ENCODE measurements at regions not wholly inside any gene's neighbourhood (a gene's known extent, or its start where the extent isn't known, plus 50 kb on each side); places are given as distances from the start of the nearest gene placed in this dataset.

GRCh38 chrX:137423241-137423640 is 142.7 kb upstream of the ZIC3 start:
- H3K9ac ChIP-seq (ENCODE audit: low read length) = no peak overlapping the region
- H3K4me3 ChIP-seq (ENCODE audit: low read depth, low read length) = no peak overlapping the region
- H3K27ac ChIP-seq (ENCODE audit: low read depth, low read length) = no peak overlapping the region
- H2BK120ac ChIP-seq (ENCODE audit: insufficient read depth, low read length, poor library complexity) = no peak overlapping the region
- H3K23ac ChIP-seq (ENCODE audit: low read length) = no peak overlapping the region
- H2BK12ac ChIP-seq (ENCODE audit: low read length) = no peak overlapping the region
- DNase-seq = no peak
- H3K9me3 ChIP-seq (ENCODE audit: insufficient read depth, low read depth, low read length) = no peaks in the 10 kb centered on the region
- H3K18ac ChIP-seq (ENCODE audit: low read length) = no peak overlapping the region
- peaks cover 0 to 11% of the 10 kb centered on the region in 2 experiments for H3K4me1 ChIP-seq (ENCODE audit: control insufficient read depth in 1 of 2, insufficient read depth in 2 of 2, low read length in 2 of 2)
- no peaks in the 10 kb centered on the region for H3K79me2 ChIP-seq (ENCODE audit: control insufficient read depth, insufficient read depth, low read length, poor library complexity)
- H3K27me3 ChIP-seq (ENCODE audit: insufficient read depth, low read length) = peaks cover 15% of the 10 kb centered on the region
- no peak overlapping the region for H4K8ac ChIP-seq (ENCODE audit: low read depth, low read length)
- no peak overlapping the region for H2BK5ac ChIP-seq (ENCODE audit: low read depth, low read length, poor library complexity)
- H2AK5ac ChIP-seq (ENCODE audit: low read length) = no peak overlapping the region
- 100% methylated on average over 1 of the region's 3 CpGs for WGBS (ENCODE audit: extremely low coverage, insufficient coverage, insufficient read length)
- no peaks in the 10 kb centered on the region for H3K36me3 ChIP-seq (ENCODE audit: control insufficient read depth in 1 of 2, insufficient read depth in 2 of 2, low read length in 2 of 2)
- no peak overlapping the region for H3K4ac ChIP-seq (ENCODE audit: low read depth, low read length)
- H4K91ac ChIP-seq (ENCODE audit: low read depth, low read length) = no peak overlapping the region
- no peak overlapping the region for H3K4me2 ChIP-seq (ENCODE audit: low read length)
- no peak overlapping the region for H4K12ac ChIP-seq (ENCODE audit: low read depth, low read length)
- H2AFZ ChIP-seq (ENCODE audit: insufficient read depth, low read length, poor library complexity) = no peak overlapping the region
- no peaks in the 10 kb centered on the region for H3K79me1 ChIP-seq (ENCODE audit: low read length)
- H3K14ac ChIP-seq (ENCODE audit: low read length) = no peak overlapping the region

- H3K14ac ChIP-seq (ENCODE audit: low read length) = no peak overlapping the region
Measured at GRCh38 chrX:137418086-137418485, 147.8 kb upstream of the ZIC3 start.

GRCh38 chrX:137413190-137413589 is 152.7 kb upstream of the ZIC3 start:
- Histone ChIP-seq H2BK12ac (ENCODE audit: low read length) (no peak overlapping the region), H2AFZ (ENCODE audit: insufficient read depth, low read length, poor library complexity) (no peak overlapping the region), H2BK120ac (ENCODE audit: insufficient read depth, low read length, poor library complexity) (no peak overlapping the region), H3K79me1 (ENCODE audit: low read length) (no peaks in the 10 kb centered on the region), H3K27ac (ENCODE audit: low read depth, low read length) (no peak overlapping the region), H3K27me3 (ENCODE audit: insufficient read depth, low read length) (no peaks in the 10 kb centered on the region), H4K12ac (ENCODE audit: low read depth, low read length) (no peak overlapping the region), H4K8ac (ENCODE audit: low read depth, low read length) (no peak overlapping the region), H3K79me2 (ENCODE audit: control insufficient read depth, insufficient read depth, low read length, poor library complexity) (no peaks in the 10 kb centered on the region), H3K18ac (ENCODE audit: low read length) (no peak overlapping the region), H3K14ac (ENCODE audit: low read length) (no peak overlapping the region), H2BK5ac (ENCODE audit: low read depth, low read length, poor library complexity) (no peak overlapping the region), H3K4me3 (ENCODE audit: low read depth, low read length) (no peak overlapping the region), H3K36me3 (ENCODE audit: control insufficient read depth in 1 of 2, insufficient read depth in 2 of 2, low read length in 2 of 2) (no peaks in the 10 kb centered on the region), H3K4me1 (ENCODE audit: control insufficient read depth in 1 of 2, insufficient read depth in 2 of 2, low read length in 2 of 2) (no peaks in the 10 kb centered on the region), H3K9me3 (ENCODE audit: insufficient read depth, low read depth, low read length) (no peaks in the 10 kb centered on the region), H3K4me2 (ENCODE audit: low read length) (no peak overlapping the region), H3K23ac (ENCODE audit: low read length) (no peak overlapping the region), H3K9ac (ENCODE audit: low read length) (no peak overlapping the region), H3K4ac (ENCODE audit: low read depth, low read length) (no peak overlapping the region), H2AK5ac (ENCODE audit: low read length) (no peak overlapping the region), H4K91ac (ENCODE audit: low read depth, low read length) (no peak overlapping the region)
- no peak for DNase-seq
- no CpG with 5 or more reads among the region's 3 CpGs for WGBS (ENCODE audit: extremely low coverage, insufficient coverage, insufficient read length)

More at GRCh38 chrX:137418086-137418485, 147.8 kb upstream of the ZIC3 start:
- Histone ChIP-seq H2BK5ac (ENCODE audit: low read depth, low read length, poor library complexity) (no peak overlapping the region), H3K36me3 (ENCODE audit: control insufficient read depth in 1 of 2, insufficient read depth in 2 of 2, low read length in 2 of 2) (no peaks in the 10 kb centered on the region), H3K4ac (ENCODE audit: low read depth, low read length) (no peak overlapping the region), H2BK12ac (ENCODE audit: low read length) (no peak overlapping the region), H2AFZ (ENCODE audit: insufficient read depth, low read length, poor library complexity) (no peak overlapping the region), H3K9ac (ENCODE audit: low read length) (no peak overlapping the region), H4K91ac (ENCODE audit: low read depth, low read length) (no peak overlapping the region), H3K4me3 (ENCODE audit: low read depth, low read length) (no peak overlapping the region), H3K4me1 (ENCODE audit: control insufficient read depth in 1 of 2, insufficient read depth in 2 of 2, low read length in 2 of 2) (no peaks in the 10 kb centered on the region), H3K27ac (ENCODE audit: low read depth, low read length) (no peak overlapping the region), H3K27me3 (ENCODE audit: insufficient read depth, low read length) (no peaks in the 10 kb centered on the region), H4K12ac (ENCODE audit: low read depth, low read length) (no peak overlapping the region), H2AK5ac (ENCODE audit: low read length) (no peak overlapping the region), H2BK120ac (ENCODE audit: insufficient read depth, low read length, poor library complexity) (no peak overlapping the region), H3K4me2 (ENCODE audit: low read length) (no peak overlapping the region), H3K9me3 (ENCODE audit: insufficient read depth, low read depth, low read length) (no peaks in the 10 kb centered on the region), H3K79me1 (ENCODE audit: low read length) (no peaks in the 10 kb centered on the region), H3K79me2 (ENCODE audit: control insufficient read depth, insufficient read depth, low read length, poor library complexity) (no peaks in the 10 kb centered on the region), H3K23ac (ENCODE audit: low read length) (no peak overlapping the region), H4K8ac (ENCODE audit: low read depth, low read length) (no peak overlapping the region), H3K18ac (ENCODE audit: low read length) (no peak overlapping the region)
- WGBS (ENCODE audit: extremely low coverage, insufficient coverage, insufficient read length) = no CpG with 5 or more reads among the region's 2 CpGs
- no peak for DNase-seq

- Histone ChIP-seq H3K9ac (ENCODE audit: low read length) (no peak overlapping the region), H4K8ac (ENCODE audit: low read depth, low read length) (no peak overlapping the region), H2BK5ac (ENCODE audit: low read depth, low read length, poor library complexity) (no peak overlapping the region), H3K4me2 (ENCODE audit: low read length) (no peak overlapping the region), H3K79me2 (ENCODE audit: control insufficient read depth, insufficient read depth, low read length, poor library complexity) (no peaks in the 10 kb centered on the region), H3K27ac (ENCODE audit: low read depth, low read length) (no peak overlapping the region), H3K27me3 (ENCODE audit: insufficient read depth, low read length) (no peaks in the 10 kb centered on the region), H4K12ac (ENCODE audit: low read depth, low read length) (no peak overlapping the region), H4K91ac (ENCODE audit: low read depth, low read length) (no peak overlapping the region), H2AFZ (ENCODE audit: insufficient read depth, low read length, poor library complexity) (no peak overlapping the region), H3K4ac (ENCODE audit: low read depth, low read length) (no peak overlapping the region), H3K9me3 (ENCODE audit: insufficient read depth, low read depth, low read length) (no peaks in the 10 kb centered on the region), H3K4me3 (ENCODE audit: low read depth, low read length) (no peak overlapping the region), H3K14ac (ENCODE audit: low read length) (no peak overlapping the region), H3K79me1 (ENCODE audit: low read length) (no peaks in the 10 kb centered on the region), H2BK12ac (ENCODE audit: low read length) (no peak overlapping the region), H3K18ac (ENCODE audit: low read length) (no peak overlapping the region), H3K23ac (ENCODE audit: low read length) (no peak overlapping the region), H2BK120ac (ENCODE audit: insufficient read depth, low read length, poor library complexity) (no peak overlapping the region), H2AK5ac (ENCODE audit: low read length) (no peak overlapping the region), H3K36me3 (ENCODE audit: control insufficient read depth in 1 of 2, insufficient read depth in 2 of 2, low read length in 2 of 2) (no peaks in the 10 kb centered on the region), H3K4me1 (ENCODE audit: control insufficient read depth in 1 of 2, insufficient read depth in 2 of 2, low read length in 2 of 2) (no peaks in the 10 kb centered on the region)
- no peak for DNase-seq
- no CpG with 5 or more reads among the region's 26 CpGs for WGBS (ENCODE audit: extremely low coverage, insufficient coverage, insufficient read length)
Measured at GRCh38 chrX:137405449-137406140, 160.3 kb upstream of the ZIC3 start.
